ENCODE measurements at regions not wholly inside any gene's neighbourhood (a gene's known extent, or its start where the extent isn't known, plus 50 kb on each side); places are given as distances from the start of the nearest gene placed in this dataset.

DNA sequence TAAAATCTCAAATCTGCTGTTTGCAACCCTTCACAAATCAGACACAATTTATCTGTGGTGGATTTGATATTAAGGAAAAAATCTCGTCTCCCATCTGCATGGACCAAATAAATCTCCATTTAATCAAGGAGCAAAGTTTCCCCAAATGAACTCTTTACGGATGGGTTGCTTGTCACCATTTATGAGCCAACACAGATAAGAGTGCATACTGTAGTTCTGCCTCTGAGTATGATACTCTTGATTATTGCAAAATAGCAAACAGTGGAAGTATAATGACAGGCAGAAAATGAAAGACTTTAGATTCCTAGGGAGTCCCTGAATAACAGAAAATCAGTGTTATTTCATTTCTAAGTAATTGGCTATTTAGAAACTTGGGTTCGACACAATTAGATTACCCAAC, 1395.9 kb downstream of the FAM181B start:
- DNase-seq: no peak
- no peak overlapping the region for H3K9ac ChIP-seq (ENCODE audit: extremely low read depth, insufficient read length, low read length)
- H2BK120ac ChIP-seq (ENCODE audit: low read depth, low read length, poor library complexity, severe bottlenecking): no peak overlapping the region
- H3K79me1 ChIP-seq (ENCODE audit: insufficient read depth, low read depth, low read length, poor library complexity, severe bottlenecking): no peaks in the 10 kb centered on the region
- no peak overlapping the region for H3K4me3 Mint-ChIP-seq
- no peak overlapping the region for H2BK5ac ChIP-seq (ENCODE audit: insufficient read length, low read length)
- no peak overlapping the region for H3K4me2 ChIP-seq (ENCODE audit: insufficient read depth, insufficient read length, low read length)
- no peak overlapping the region for H2AFZ ChIP-seq (ENCODE audit: low read length)
- no peak overlapping the region for H2BK20ac ChIP-seq (ENCODE audit: low read depth, low read length, poor library complexity, severe bottlenecking)
- no peak overlapping the region for H3K27ac ChIP-seq (ENCODE audit: insufficient read length, low read depth, low read length)
- H3K36me3 Mint-ChIP-seq (ENCODE audit: insufficient read depth in 1 of 3, low read depth in 3 of 3): no peaks in the 10 kb centered on the region
- no peaks in the 10 kb centered on the region for H3K9me3 ChIP-seq (ENCODE audit: control insufficient read depth, low read depth, low read length)
- H3K27ac Mint-ChIP-seq: no peak overlapping the region
- H4K8ac ChIP-seq (replicated peaks; ENCODE audit: insufficient read length, low read depth, low read length): no peak overlapping the region
- no peaks in the 10 kb centered on the region for H3K79me2 ChIP-seq (ENCODE audit: insufficient read depth, low read length)
- no peaks in the 10 kb centered on the region for H3K9me3 Mint-ChIP-seq
- H3K23me2 ChIP-seq (ENCODE audit: insufficient read length, low read depth, low read length, poor library complexity, severe bottlenecking): no peaks in the 10 kb centered on the region
- H4K5ac ChIP-seq (ENCODE audit: insufficient read length, low read depth, low read length): no peak overlapping the region
- H4K91ac ChIP-seq (ENCODE audit: insufficient read length, low read depth, low read length): no peak overlapping the region
- TF ChIP-seq, protein P1, sequence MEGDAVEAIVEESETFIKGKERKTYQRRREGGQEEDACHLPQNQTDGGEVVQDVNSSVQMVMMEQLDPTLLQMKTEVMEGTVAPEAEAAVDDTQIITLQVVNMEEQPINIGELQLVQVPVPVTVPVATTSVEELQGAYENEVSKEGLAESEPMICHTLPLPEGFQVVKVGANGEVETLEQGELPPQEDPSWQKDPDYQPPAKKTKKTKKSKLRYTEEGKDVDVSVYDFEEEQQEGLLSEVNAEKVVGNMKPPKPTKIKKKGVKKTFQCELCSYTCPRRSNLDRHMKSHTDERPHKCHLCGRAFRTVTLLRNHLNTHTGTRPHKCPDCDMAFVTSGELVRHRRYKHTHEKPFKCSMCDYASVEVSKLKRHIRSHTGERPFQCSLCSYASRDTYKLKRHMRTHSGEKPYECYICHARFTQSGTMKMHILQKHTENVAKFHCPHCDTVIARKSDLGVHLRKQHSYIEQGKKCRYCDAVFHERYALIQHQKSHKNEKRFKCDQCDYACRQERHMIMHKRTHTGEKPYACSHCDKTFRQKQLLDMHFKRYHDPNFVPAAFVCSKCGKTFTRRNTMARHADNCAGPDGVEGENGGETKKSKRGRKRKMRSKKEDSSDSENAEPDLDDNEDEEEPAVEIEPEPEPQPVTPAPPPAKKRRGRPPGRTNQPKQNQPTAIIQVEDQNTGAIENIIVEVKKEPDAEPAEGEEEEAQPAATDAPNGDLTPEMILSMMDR (conservative IDR thresholded peaks at IDR 0.05): no peak
- no peaks in the 10 kb centered on the region for H3K27me3 Mint-ChIP-seq (ENCODE audit: low read depth)
- no peaks in the 10 kb centered on the region for H3K4me1 ChIP-seq (ENCODE audit: insufficient read depth, low read length)
- no peak overlapping the region for H3K14ac ChIP-seq (ENCODE audit: insufficient read depth, low read length)
- H3K18ac ChIP-seq (ENCODE audit: insufficient read length, low read depth, low read length): no peak overlapping the region
- no peak overlapping the region for H3T11ph ChIP-seq (ENCODE audit: low read length)
- no peak overlapping the region for H3K4ac ChIP-seq (ENCODE audit: low read depth, low read length)
- H2BK15ac ChIP-seq (ENCODE audit: low read depth, low read length): no peak overlapping the region
- no peaks in the 10 kb centered on the region for H3K4me1 Mint-ChIP-seq
- no peak overlapping the region for H3K23ac ChIP-seq (ENCODE audit: insufficient read length, low read depth, low read length)
- WGBS (ENCODE audit: extremely low coverage, insufficient read length, low lambda C conversion rate): no CpG with 5 or more reads among the region's 3 CpGs
- no peaks in the 10 kb centered on the region for H3K27me3 ChIP-seq (ENCODE audit: insufficient read depth, low read length)
- no peak overlapping the region for H2AK5ac ChIP-seq (ENCODE audit: insufficient read length, low read length)
- no peak overlapping the region for H2BK12ac ChIP-seq (ENCODE audit: insufficient read length, low read depth, low read length)
- H4K20me1 ChIP-seq (ENCODE audit: control insufficient read depth, insufficient read depth, insufficient read length): no peaks in the 10 kb centered on the region
- H3K56ac ChIP-seq (ENCODE audit: insufficient read length, low read depth, low read length): no peak overlapping the region

Data from H9 (cell line).